ENCODE measurements at regions not wholly inside any gene's neighbourhood (a gene's known extent, or its start where the extent isn't known, plus 50 kb on each side); places are given as distances from the start of the nearest gene placed in this dataset.

DNA sequence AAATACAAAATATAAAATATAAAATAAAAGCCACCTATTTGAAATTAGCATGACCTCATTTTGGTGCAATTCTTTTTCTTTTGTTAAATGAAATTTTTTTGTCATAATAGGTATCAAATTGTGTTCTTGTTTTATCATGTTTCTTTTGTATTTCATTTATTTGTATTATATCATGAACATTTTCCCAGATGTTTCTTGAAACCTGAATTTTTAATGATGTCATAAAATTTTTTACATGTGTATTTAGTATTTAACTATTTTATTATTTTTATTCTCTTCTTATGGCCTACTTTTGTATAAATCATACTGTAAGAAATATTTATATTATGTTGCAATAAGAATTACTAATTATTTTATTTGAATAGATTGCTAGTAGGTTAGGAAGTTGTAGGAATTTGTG lies 361.7 kb downstream of the TMEM161B start:
- Mint-ChIP-seq H3K4me1 (no peaks in the 10 kb centered on the region), H3K4me3 (no peak overlapping the region), H3K27ac (no peak overlapping the region), H3K36me3 (no peaks in the 10 kb centered on the region), H3K27me3 (no peaks in the 10 kb centered on the region), H3K9me3 (no peaks in the 10 kb centered on the region)
- no peak for ATAC-seq (ENCODE audit: low read depth)
- POLR2A ChIA-PET = no interaction called here
- no peak for DNase-seq

DNA sequence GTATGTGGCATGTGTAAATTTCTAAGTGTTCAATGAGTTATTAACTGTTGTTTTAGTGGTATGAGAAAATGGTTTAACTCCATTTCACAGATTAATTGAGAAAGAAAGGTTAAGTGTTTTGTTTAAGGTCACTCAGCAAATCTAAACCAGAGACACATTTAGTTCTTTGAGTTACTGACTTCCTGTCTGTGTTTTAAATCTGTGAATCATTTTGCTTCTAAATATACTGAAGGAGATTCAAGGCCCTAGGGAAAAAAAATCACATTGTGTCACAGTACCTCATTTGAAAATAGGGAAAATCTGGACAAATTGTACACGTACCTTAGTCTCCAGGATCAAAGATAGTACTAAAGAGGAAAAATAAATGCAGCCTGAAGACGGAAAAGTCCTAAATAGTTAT lies 368.2 kb downstream of the TMEM161B start:
- Mint-ChIP-seq H3K36me3 (no peaks in the 10 kb centered on the region), H3K27ac (no peak overlapping the region), H3K4me1 (no peaks in the 10 kb centered on the region), H3K4me3 (no peak overlapping the region), H3K9me3 (no peaks in the 10 kb centered on the region), H3K27me3 (no peaks in the 10 kb centered on the region)
- ATAC-seq (ENCODE audit: low read depth) (no peak), DNase-seq (no peak)
- POLR2A ChIA-PET = no interaction called here

DNA sequence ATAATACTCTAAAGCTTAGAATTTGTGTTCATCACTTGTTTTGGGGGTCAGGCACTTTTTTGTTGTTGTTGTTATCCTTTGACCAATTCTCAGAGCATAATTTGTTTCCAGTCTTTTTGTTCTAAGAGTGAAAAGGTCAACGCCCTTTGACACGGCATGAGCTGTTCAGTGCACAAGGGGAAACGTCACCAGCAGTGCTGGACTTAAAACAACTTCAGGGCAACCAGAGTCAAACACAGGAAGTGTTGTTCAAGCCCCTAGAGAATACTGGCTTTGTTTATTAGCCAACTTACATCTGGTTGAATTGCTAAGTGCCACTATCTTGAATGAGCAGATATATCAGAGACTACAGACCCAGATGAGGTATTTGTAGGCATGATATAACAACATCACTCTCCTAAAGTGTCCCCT lies 368.9 kb downstream of the TMEM161B start:
- no peaks in the 10 kb centered on the region for H3K9me3 Mint-ChIP-seq
- no peak for DNase-seq
- POLR2A ChIA-PET = no interaction called here
- H3K4me3 Mint-ChIP-seq = no peak overlapping the region
- H3K27me3 Mint-ChIP-seq = no peaks in the 10 kb centered on the region
- H3K4me1 Mint-ChIP-seq = no peaks in the 10 kb centered on the region
- no peak overlapping the region for H3K27ac Mint-ChIP-seq
- no peaks in the 10 kb centered on the region for H3K36me3 Mint-ChIP-seq
- no peak for ATAC-seq (ENCODE audit: low read depth)

DNA sequence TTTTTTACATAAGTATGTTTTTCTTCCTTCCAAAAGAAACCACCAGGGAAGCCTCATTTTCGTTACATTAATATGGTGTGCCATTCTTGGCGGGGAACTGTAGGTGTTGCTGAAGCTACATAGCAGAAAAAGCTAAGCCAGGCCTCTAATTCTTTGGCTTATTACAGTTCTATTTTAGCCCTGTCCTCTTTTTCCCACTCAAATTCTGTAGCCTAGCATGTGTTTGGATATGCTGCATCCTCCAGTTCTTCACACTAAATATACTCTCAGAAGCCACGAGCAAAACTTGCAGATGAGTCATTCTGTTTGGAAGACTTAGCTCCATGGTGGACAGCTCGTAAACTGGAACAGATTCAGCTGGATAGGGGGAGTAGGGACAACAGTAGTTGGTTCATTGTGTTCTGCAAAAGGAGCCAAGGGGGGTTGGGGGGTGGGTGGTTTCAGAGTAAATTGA lies 369.4 kb downstream of the TMEM161B start:
- H3K27me3 Mint-ChIP-seq = no peaks in the 10 kb centered on the region

DNA sequence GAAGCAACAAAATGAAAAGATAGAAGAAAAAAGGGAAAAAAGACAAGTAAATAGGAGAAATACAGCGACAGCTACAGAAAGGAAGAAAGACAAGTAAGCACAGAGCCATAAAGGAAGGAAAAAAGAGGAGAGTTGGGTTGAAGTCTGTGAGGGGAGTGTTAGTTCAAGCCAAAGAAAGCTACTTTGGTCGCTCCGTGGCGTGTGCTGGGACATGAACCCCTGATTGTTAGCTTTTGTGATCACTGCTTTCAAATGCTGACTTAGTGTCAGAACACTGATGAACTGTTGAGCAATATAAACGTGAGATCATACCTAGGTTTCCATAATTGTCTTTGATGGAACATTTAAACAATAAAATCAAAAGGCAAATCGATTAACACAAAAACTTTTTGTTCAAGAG lies 370.1 kb downstream of the TMEM161B start:
- Mint-ChIP-seq H3K27me3 (no peaks in the 10 kb centered on the region), H3K9me3 (no peaks in the 10 kb centered on the region), H3K36me3 (no peaks in the 10 kb centered on the region), H3K27ac (no peak overlapping the region), H3K4me1 (no peaks in the 10 kb centered on the region), H3K4me3 (no peak overlapping the region)
- POLR2A ChIA-PET = no interaction called here
- ATAC-seq (ENCODE audit: low read depth) (no peak), DNase-seq (no peak)

More for the DNA sequence above, 369.4 kb downstream of the TMEM161B start:
- Mint-ChIP-seq H3K36me3 (no peaks in the 10 kb centered on the region), H3K4me3 (no peak overlapping the region), H3K9me3 (no peaks in the 10 kb centered on the region), H3K4me1 (no peaks in the 10 kb centered on the region), H3K27ac (no peak overlapping the region)
- POLR2A ChIA-PET = no interaction called here
- no peak for DNase-seq
- no peak for ATAC-seq (ENCODE audit: low read depth)

- no peak for ATAC-seq (ENCODE audit: low read depth)
- POLR2A ChIA-PET = no interaction called here
- Mint-ChIP-seq H3K4me3 (no peak overlapping the region), H3K4me1 (no peaks in the 10 kb centered on the region), H3K27ac (no peak overlapping the region), H3K36me3 (no peaks in the 10 kb centered on the region), H3K9me3 (no peaks in the 10 kb centered on the region), H3K27me3 (no peaks in the 10 kb centered on the region)
- DNase-seq = no peak
Observed at GRCh38 chr5:87888139-87888538, 380.5 kb downstream of the TMEM161B start.

- Mint-ChIP-seq H3K36me3 (no peaks in the 10 kb centered on the region), H3K4me1 (no peaks in the 10 kb centered on the region), H3K27ac (no peak overlapping the region), H3K4me3 (no peak overlapping the region), H3K9me3 (no peaks in the 10 kb centered on the region), H3K27me3 (no peaks in the 10 kb centered on the region)
- DNase-seq = no peak
- ATAC-seq (ENCODE audit: low read depth) = no peak
- POLR2A ChIA-PET = no interaction called here
Observed at GRCh38 chr5:87887247-87887646, 381.4 kb downstream of the TMEM161B start.

- no peak for ATAC-seq (ENCODE audit: low read depth)
- H3K4me1 Mint-ChIP-seq = no peaks in the 10 kb centered on the region
- no peak overlapping the region for H3K4me3 Mint-ChIP-seq
- POLR2A ChIA-PET = no interaction called here
- H3K27me3 Mint-ChIP-seq = no peaks in the 10 kb centered on the region
- H3K9me3 Mint-ChIP-seq = peaks cover 3% of the 10 kb centered on the region
- no peak overlapping the region for H3K27ac Mint-ChIP-seq
- H3K36me3 Mint-ChIP-seq = no peaks in the 10 kb centered on the region
- DNase-seq = no peak
Observed at GRCh38 chr5:87886164-87886563, 382.5 kb downstream of the TMEM161B start.

DNA sequence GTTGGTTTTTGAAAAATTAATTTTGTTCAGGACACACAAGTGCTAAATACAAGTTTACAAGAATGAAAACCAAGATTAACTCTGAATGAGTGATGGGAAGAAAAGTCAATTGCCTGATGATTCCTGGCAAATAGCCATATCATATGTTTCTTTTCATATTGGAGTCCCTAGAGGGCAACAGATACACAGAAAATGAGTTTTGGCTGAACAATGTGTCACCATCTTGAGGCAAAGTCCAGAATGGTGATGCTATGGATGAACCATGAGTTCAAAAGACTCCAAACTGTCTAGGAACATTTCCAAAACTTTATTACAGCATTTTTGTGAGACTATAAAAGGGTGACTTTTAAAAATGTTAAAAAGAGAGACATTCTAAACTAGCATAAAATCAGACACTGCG lies 382.9 kb downstream of the TMEM161B start:
- Mint-ChIP-seq H3K27me3 (no peaks in the 10 kb centered on the region), H3K36me3 (no peaks in the 10 kb centered on the region), H3K4me3 (no peak overlapping the region), H3K4me1 (no peaks in the 10 kb centered on the region), H3K27ac (no peak overlapping the region), H3K9me3 (peaks cover 3% of the 10 kb centered on the region)
- no peak for DNase-seq
- POLR2A ChIA-PET = no interaction called here
- ATAC-seq (ENCODE audit: low read depth) = no peak

- DNase-seq (no peak), ATAC-seq (ENCODE audit: low read depth) (no peak)
- Mint-ChIP-seq H3K4me1 (no peaks in the 10 kb centered on the region), H3K27ac (no peak overlapping the region), H3K9me3 (peaks cover 5% of the 10 kb centered on the region), H3K27me3 (no peaks in the 10 kb centered on the region), H3K4me3 (no peak overlapping the region), H3K36me3 (no peaks in the 10 kb centered on the region)
- POLR2A ChIA-PET = no interaction called here
Observed at GRCh38 chr5:87877495-87877894, 391.1 kb downstream of the TMEM161B start.

GRCh38 chr5:87877023-87877422 lies 391.6 kb downstream of the TMEM161B start:
- Mint-ChIP-seq H3K36me3 (no peaks in the 10 kb centered on the region), H3K9me3 (peaks cover 5% of the 10 kb centered on the region), H3K27me3 (no peaks in the 10 kb centered on the region), H3K27ac (no peak overlapping the region), H3K4me3 (no peak overlapping the region), H3K4me1 (no peaks in the 10 kb centered on the region)
- no peak for ATAC-seq (ENCODE audit: low read depth)
- POLR2A ChIA-PET = no interaction called here
- no peak for DNase-seq

- Mint-ChIP-seq H3K27me3 (no peaks in the 10 kb centered on the region), H3K27ac (no peak overlapping the region), H3K4me1 (no peaks in the 10 kb centered on the region), H3K36me3 (no peaks in the 10 kb centered on the region), H3K9me3 (peaks cover 4% of the 10 kb centered on the region), H3K4me3 (no peak overlapping the region)
- POLR2A ChIA-PET = no interaction called here
- ATAC-seq (ENCODE audit: low read depth) (no peak), DNase-seq (no peak)
Observed at GRCh38 chr5:87876616-87877015, 392.0 kb downstream of the TMEM161B start.

GRCh38 chr5:87872986-87873385 lies 395.7 kb downstream of the TMEM161B start:
- Mint-ChIP-seq H3K36me3 (no peaks in the 10 kb centered on the region), H3K4me1 (no peaks in the 10 kb centered on the region), H3K4me3 (no peak overlapping the region), H3K27me3 (no peaks in the 10 kb centered on the region), H3K9me3 (no peaks in the 10 kb centered on the region), H3K27ac (no peak overlapping the region)
- DNase-seq (no peak), ATAC-seq (ENCODE audit: low read depth) (no peak)
- POLR2A ChIA-PET = no interaction called here

DNA sequence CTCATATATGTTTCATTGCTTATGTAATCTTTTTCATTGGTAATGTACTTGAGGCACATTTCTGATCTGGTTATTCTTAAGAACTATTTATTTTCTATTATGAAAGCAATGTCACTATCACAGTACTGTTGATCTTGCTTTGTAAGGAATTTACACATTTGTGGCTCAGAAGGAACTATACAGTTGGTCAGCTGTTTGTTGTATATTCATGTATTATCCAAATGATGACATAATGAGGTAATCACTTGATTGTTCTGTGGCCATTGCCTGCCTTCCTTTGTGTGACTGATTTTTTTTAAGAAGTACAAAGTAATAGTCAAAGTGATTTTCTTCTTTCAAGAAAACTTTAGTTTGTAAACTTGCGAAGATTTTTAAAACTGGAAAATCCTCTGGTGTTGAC lies 399.9 kb downstream of the TMEM161B start:
- Mint-ChIP-seq H3K9me3 (no peaks in the 10 kb centered on the region), H3K4me3 (no peak overlapping the region), H3K27me3 (no peaks in the 10 kb centered on the region), H3K4me1 (no peaks in the 10 kb centered on the region), H3K27ac (no peak overlapping the region), H3K36me3 (no peaks in the 10 kb centered on the region)
- DNase-seq (no peak), ATAC-seq (ENCODE audit: low read depth) (no peak)
- POLR2A ChIA-PET = no interaction called here

- POLR2A ChIA-PET = no interaction called here
- no peaks in the 10 kb centered on the region for H3K4me1 Mint-ChIP-seq
- DNase-seq = no peak
- no peak overlapping the region for H3K27ac Mint-ChIP-seq
- no peak overlapping the region for H3K4me3 Mint-ChIP-seq
- H3K27me3 Mint-ChIP-seq = no peaks in the 10 kb centered on the region
- ATAC-seq (ENCODE audit: low read depth) = no peak
- no peaks in the 10 kb centered on the region for H3K36me3 Mint-ChIP-seq
- peaks cover 2% of the 10 kb centered on the region for H3K9me3 Mint-ChIP-seq
Observed at GRCh38 chr5:87867281-87867680, 401.4 kb downstream of the TMEM161B start.

Measured in activated naive CD8-positive, alpha-beta T cell treated with anti-CD3 and anti-CD28 coated beads, Interleukin-2, amount 10 ng/mL, durations not matched to agents 7 days and 5 days (primary cell).